ENCODE measurements at regions not wholly inside any gene's neighbourhood (a gene's known extent, or its start where the extent isn't known, plus 50 kb on each side); places are given as distances from the start of the nearest gene placed in this dataset.
"Not testable (repeated sequence)": the region's sequence is repeated elsewhere in the genome, so short reads cannot be mapped to it uniquely, and the experiment has no call there.

- no peak for DNase-seq (ENCODE audit: low read depth in 2 of 2)
Observed at GRCh38 chr10:45249978-45250693, 65.3 kb downstream of the OR13A1 start.

GRCh38 chr10:45250694-45251075 lies 64.7 kb downstream of the OR13A1 start:
- DNase-seq (ENCODE audit: low read depth in 2 of 2) = not testable (repeated sequence)

All from activated CD4-positive, alpha-beta T cell treated with anti-CD3 and anti-CD28 coated beads for 24 hours (primary cell).